CD4-positive, CD25-positive, alpha-beta regulatory T cell (primary cell): ENCODE measurements at regions not wholly inside any gene's neighbourhood (a gene's known extent, or its start where the extent isn't known, plus 50 kb on each side); places are given as distances from the start of the nearest gene placed in this dataset.
"Not testable (repeated sequence)": the region's sequence is repeated elsewhere in the genome, so short reads cannot be mapped to it uniquely, and the experiment has no call there.

ENCODE experiments used
- ATAC-seq, 2 donors: fragments of 150-1000 bp; cut with Tn5 transposase; one replicate each; pipeline ENCODE4 v1.10.0; 2021; ENCODE audit warnings: low read depth in 2 of 2, moderate number of reproducible peaks in 2 of 2, moderate library complexity in 1 of 2
- DNase-seq, 3 donors: peaks; one replicate each; pipeline versions ENCODE4 v3.0.0 to v3.0.0-alpha.2; 2012 to 2022; ENCODE audit warnings: mixed read lengths in 1 of 3
- H3K27ac ChIP-seq: one replicate; pipeline ENCODE4 v1.7.0; 2013; ENCODE audit warnings: mild to moderate bottlenecking, low read length; ENCODE audit not compliant: insufficient read depth, poor library complexity, severe bottlenecking
- H3K27me3 ChIP-seq: one replicate; pipeline ENCODE4 v1.7.0; 2013; ENCODE audit warnings: low read length; ENCODE audit not compliant: control insufficient read depth, insufficient read depth
- H3K36me3 ChIP-seq: one replicate; pipeline ENCODE4 v1.7.0; 2013; ENCODE audit warnings: mild to moderate bottlenecking, low read length, moderate library complexity; ENCODE audit not compliant: control insufficient read depth, insufficient read depth
- H3K4me1 ChIP-seq: 2 replicates; pipeline ENCODE4 v1.7.0; 2013; ENCODE audit warnings: mild to moderate bottlenecking, low read length; ENCODE audit not compliant: insufficient read depth, control insufficient read depth, poor library complexity, severe bottlenecking
- H3K4me3 ChIP-seq: one replicate; pipeline ENCODE4 v1.7.0; 2013; ENCODE audit warnings: low read depth, mild to moderate bottlenecking, low read length, moderate library complexity
- H3K9me3 ChIP-seq, 2 experiments: 1 replicate in 1 of 2; 2 replicates in 1 of 2; pipeline ENCODE4 v1.7.0; 2013; ENCODE audit warnings: low read length in 2 of 2, mild to moderate bottlenecking in 1 of 2, moderate library complexity in 1 of 2; ENCODE audit not compliant: control insufficient read depth in 2 of 2
- H3K27ac Mint-ChIP-seq, 3 donors: one replicate each; pipeline ENCODE4 v1.8.0; 2020 to 2022; ENCODE audit warnings: mild to moderate bottlenecking in 3 of 3, mixed read lengths in 3 of 3, moderate library complexity in 2 of 3
- H3K27me3 Mint-ChIP-seq: one replicate; pipeline ENCODE4 v1.8.0; 2022; ENCODE audit warnings: mild to moderate bottlenecking, mixed read lengths
- H3K36me3 Mint-ChIP-seq: one replicate; pipeline ENCODE4 v1.8.0; 2020; ENCODE audit warnings: mixed read lengths
- H3K4me1 Mint-ChIP-seq, 4 donors: one replicate each; pipeline ENCODE4 v1.8.0; 2020 to 2022; ENCODE audit warnings: mixed read lengths in 4 of 4, mild to moderate bottlenecking in 1 of 4
- H3K4me3 Mint-ChIP-seq, 4 donors: one replicate each; pipeline ENCODE4 v1.8.0; 2020 to 2022; ENCODE audit warnings: mild to moderate bottlenecking in 4 of 4, mixed read lengths in 4 of 4, moderate library complexity in 3 of 4
- H3K9me3 Mint-ChIP-seq, 7 donors: one replicate each; pipeline ENCODE4 v1.8.0; 2020 to 2022; ENCODE audit warnings: mixed read lengths in 7 of 7, mild to moderate bottlenecking in 3 of 7, moderate library complexity in 2 of 7

DNA sequence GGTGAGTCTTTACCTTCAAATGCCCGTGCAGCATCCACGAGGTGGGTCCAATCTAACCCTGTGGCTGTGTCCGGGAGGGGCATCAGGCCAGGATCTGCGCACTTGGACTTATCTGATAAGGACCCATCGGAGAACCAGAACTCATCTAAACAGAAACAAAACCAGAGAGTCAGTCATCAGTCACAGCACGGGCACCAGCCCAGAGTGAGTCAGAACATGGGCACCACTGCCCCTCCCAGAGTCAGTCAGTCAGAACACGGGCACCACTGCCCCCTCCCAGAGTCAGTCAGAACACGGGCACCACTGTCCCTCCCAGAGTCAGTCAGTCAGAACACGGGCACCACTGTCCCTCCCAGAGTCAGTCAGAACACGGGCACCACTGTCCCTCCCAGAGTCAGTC lies 214.5 kb downstream of the SIPA1L2 start:
- not testable (repeated sequence) for H3K4me1 ChIP-seq, ATAC-seq, DNase-seq, H3K27me3 Mint-ChIP-seq, H3K9me3 ChIP-seq, H3K27ac ChIP-seq, H3K27ac Mint-ChIP-seq, H3K27me3 ChIP-seq, H3K9me3 Mint-ChIP-seq, H3K4me1 Mint-ChIP-seq, H3K4me3 ChIP-seq, H3K36me3 ChIP-seq, H3K4me3 Mint-ChIP-seq, H3K36me3 Mint-ChIP-seq

DNA sequence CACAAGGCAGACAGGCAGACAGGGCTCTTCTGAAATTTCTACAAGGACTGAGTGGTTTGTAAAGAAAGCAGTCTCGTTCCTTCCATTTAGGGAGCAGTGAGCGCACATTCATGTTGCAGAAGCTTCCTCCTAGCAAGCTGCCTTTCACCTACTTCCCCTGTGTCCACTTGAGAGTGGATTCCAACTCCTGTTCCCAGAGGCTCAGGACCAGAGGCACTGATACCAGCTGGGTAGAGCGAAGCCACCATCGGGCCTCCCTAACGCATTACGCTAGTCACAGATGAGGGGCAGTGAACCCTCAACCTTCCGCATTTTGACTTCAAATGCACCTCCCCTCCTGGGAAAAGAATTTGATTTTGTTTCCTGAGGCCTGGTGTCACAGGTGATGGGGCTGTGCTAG lies 215.8 kb downstream of the SIPA1L2 start:
- no peak overlapping the region for H3K4me3 Mint-ChIP-seq
- ATAC-seq = no peak
- H3K4me3 ChIP-seq = no peak overlapping the region

DNA sequence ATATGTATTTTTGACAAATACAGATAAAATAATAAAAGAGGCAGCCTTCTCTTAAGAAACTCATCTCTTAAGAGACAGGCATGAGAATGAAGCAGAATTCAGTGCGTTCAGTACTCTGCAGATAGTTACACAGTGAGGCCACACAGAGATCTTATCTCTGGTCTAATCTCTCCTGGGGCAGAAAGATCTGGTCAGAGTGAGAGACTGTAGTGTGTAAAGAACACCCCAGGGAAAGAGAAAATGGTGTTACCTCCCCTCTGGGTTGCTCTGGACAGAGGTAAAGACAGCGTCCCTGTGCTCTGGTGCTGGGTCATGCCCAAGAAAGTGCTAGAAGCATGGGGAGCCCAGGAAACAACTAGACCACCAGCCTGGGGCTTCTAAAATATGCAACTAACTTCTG lies 216.3 kb downstream of the SIPA1L2 start:
- ATAC-seq = no peak
- Mint-ChIP-seq H3K4me1 (peaks cover 0 to 5% (median 0%) of the 10 kb centered on the region in 4 donors), H3K27ac (no peak overlapping the region), H3K27me3 (no peaks in the 10 kb centered on the region), H3K9me3 (peaks cover 0 to 4% (median 0%) of the 10 kb centered on the region in 7 donors), H3K36me3 (no peaks in the 10 kb centered on the region), H3K4me3 (no peak overlapping the region)
- no peak for DNase-seq
- no peak overlapping the region for H3K4me3 ChIP-seq
- no peak overlapping the region for H3K27ac ChIP-seq
- no peaks in the 10 kb centered on the region for H3K9me3 ChIP-seq
- H3K36me3 ChIP-seq = no peaks in the 10 kb centered on the region
- no peaks in the 10 kb centered on the region for H3K27me3 ChIP-seq
- H3K4me1 ChIP-seq = no peaks in the 10 kb centered on the region

More for the DNA sequence above, 215.8 kb downstream of the SIPA1L2 start:
- no peaks in the 10 kb centered on the region for H3K36me3 Mint-ChIP-seq
- no peaks in the 10 kb centered on the region for H3K27me3 Mint-ChIP-seq
- DNase-seq = no peak
- H3K27ac Mint-ChIP-seq = no peak overlapping the region
- no peaks in the 10 kb centered on the region for H3K9me3 ChIP-seq
- H3K4me1 ChIP-seq = no peaks in the 10 kb centered on the region
- no peak overlapping the region for H3K27ac ChIP-seq
- H3K27me3 ChIP-seq = no peaks in the 10 kb centered on the region
- peaks cover 0 to 5% (median 0%) of the 10 kb centered on the region in 4 donors for H3K4me1 Mint-ChIP-seq
- H3K9me3 Mint-ChIP-seq = peaks cover 0 to 4% (median 0%) of the 10 kb centered on the region in 7 donors
- H3K36me3 ChIP-seq = no peaks in the 10 kb centered on the region

DNA sequence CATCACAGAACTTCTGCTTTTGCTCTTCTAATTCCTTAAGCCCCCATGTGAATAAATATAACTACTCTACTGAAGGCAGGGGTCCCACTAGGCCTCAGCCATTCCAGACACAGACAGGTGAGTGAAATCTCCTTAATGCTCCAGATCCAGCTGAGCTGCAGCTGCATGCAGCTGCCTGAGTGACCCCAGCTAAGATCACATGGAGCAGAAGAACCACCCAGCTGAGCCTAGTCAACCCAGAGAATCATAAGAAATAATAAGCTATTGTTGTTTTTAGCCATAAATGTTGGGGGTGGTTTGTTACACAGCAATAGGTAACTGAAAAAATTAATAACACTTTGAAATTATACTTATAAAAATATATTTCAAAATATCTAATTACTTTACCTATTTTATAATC lies 220.3 kb downstream of the SIPA1L2 start:
- Histone ChIP-seq H3K27me3 (no peaks in the 10 kb centered on the region), H3K27ac (no peak overlapping the region), H3K9me3 (no peaks in the 10 kb centered on the region), H3K4me1 (no peaks in the 10 kb centered on the region), H3K36me3 (no peaks in the 10 kb centered on the region), H3K4me3 (no peak overlapping the region)
- ATAC-seq (no peak), DNase-seq (no peak)
- Mint-ChIP-seq H3K27ac (no peak overlapping the region), H3K36me3 (no peaks in the 10 kb centered on the region), H3K27me3 (no peaks in the 10 kb centered on the region), H3K4me3 (no peak overlapping the region), H3K9me3 (peaks cover 0 to 6% (median 0%) of the 10 kb centered on the region in 7 donors), H3K4me1 (no peaks in the 10 kb centered on the region)

DNA sequence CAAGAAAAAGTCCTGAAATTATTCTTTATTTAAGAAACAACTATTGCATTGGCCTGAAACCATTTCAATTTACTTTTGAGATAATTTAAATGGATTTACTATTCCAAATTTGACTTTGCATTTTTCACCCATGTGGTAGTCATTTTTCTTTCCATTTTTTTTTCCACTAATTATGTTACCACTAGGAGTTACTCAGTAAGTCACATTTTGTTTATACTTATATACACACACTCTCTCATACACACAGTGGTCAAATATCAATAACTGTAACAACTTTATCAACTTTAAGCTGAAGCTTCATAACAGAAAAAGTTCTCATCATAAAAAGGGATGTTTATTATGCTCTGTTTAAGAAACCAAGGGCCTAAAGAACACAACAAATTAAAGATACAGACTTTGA lies 222.8 kb downstream of the SIPA1L2 start:
- ATAC-seq = no peak
- no peaks in the 10 kb centered on the region for H3K27me3 Mint-ChIP-seq

DNA sequence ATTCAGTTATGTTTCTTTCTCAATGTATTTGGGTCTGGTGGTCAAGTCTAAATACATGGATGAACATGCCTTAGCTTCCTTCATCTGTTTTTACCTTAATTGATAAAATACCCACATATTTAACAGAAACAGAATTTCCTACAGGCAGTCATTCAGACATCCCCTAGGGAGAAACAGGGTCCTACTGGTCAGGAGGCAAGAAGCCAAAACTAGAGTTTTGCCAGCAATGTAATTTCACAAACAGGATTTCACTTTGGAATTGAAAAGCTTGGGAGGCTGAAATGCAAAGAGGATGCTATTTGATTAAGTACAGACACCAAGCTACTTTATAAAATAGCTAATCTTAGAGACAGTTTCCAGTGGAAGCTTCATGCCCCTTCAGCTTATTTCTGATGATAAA lies 224.2 kb downstream of the SIPA1L2 start:
- H3K36me3 ChIP-seq = no peaks in the 10 kb centered on the region
- no peak overlapping the region for H3K27ac ChIP-seq
- no peaks in the 10 kb centered on the region for H3K36me3 Mint-ChIP-seq
- peaks cover 0 to 6% (median 0%) of the 10 kb centered on the region in 7 donors for H3K9me3 Mint-ChIP-seq
- no peak for ATAC-seq
- H3K27ac Mint-ChIP-seq = no peak overlapping the region
- H3K4me1 Mint-ChIP-seq = no peaks in the 10 kb centered on the region
- H3K4me3 ChIP-seq = no peak overlapping the region
- H3K9me3 ChIP-seq = no peaks in the 10 kb centered on the region
- DNase-seq = no peak
- no peak overlapping the region for H3K4me3 Mint-ChIP-seq
- peaks cover 6% of the 10 kb centered on the region for H3K27me3 Mint-ChIP-seq
- no peaks in the 10 kb centered on the region for H3K27me3 ChIP-seq
- no peaks in the 10 kb centered on the region for H3K4me1 ChIP-seq

More for the DNA sequence above, 222.8 kb downstream of the SIPA1L2 start:
- H3K4me1 ChIP-seq = no peaks in the 10 kb centered on the region
- no peaks in the 10 kb centered on the region for H3K36me3 ChIP-seq
- H3K9me3 ChIP-seq = no peaks in the 10 kb centered on the region
- Mint-ChIP-seq H3K9me3 (peaks cover 0 to 6% (median 0%) of the 10 kb centered on the region in 7 donors), H3K4me1 (no peaks in the 10 kb centered on the region), H3K36me3 (no peaks in the 10 kb centered on the region), H3K4me3 (no peak overlapping the region), H3K27ac (no peak overlapping the region)
- DNase-seq = no peak
- no peak overlapping the region for H3K4me3 ChIP-seq
- no peak overlapping the region for H3K27ac ChIP-seq
- no peaks in the 10 kb centered on the region for H3K27me3 ChIP-seq

DNA sequence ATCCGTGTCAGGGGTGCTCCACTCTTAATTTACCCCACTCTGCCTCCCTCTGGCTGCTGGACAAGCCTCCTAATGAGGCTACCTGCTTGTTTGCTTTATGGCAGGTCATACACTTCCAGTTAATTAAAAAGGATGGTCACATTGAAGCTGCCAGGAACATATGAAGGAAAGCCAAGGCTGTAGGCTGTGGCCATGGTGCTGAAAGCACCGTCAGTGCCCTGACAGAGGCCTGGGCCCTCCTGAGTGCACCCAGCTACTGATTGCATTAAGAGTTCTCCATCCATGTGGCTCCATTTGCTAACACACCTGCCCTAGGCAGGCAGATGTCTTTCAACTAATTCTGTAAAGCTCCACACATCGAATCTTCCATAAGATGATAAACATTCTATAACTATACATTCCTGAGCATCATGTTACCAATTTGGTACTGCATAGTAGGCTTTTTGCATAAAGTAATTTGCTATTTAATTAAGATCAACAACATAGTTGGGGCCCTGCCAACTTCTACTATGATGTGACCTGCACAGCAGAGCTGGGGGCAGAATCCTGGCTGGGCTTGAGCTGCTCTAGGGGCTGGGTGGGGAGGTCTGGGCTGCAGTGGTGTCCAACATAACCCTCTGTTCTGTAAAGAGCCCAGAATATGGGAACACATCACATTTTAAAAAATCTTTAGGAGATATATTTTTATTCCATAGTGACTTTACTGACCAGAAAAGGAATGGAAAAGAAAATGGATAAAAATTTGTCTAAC lies 224.8 kb downstream of the SIPA1L2 start:
- Mint-ChIP-seq H3K27ac (no peak overlapping the region), H3K4me3 (no peak overlapping the region), H3K9me3 (peaks cover 0 to 6% (median 0%) of the 10 kb centered on the region in 7 donors), H3K4me1 (no peaks in the 10 kb centered on the region), H3K27me3 (peaks cover 6% of the 10 kb centered on the region), H3K36me3 (no peaks in the 10 kb centered on the region)
- H3K9me3 ChIP-seq = no peaks in the 10 kb centered on the region
- no peak overlapping the region for H3K4me3 ChIP-seq
- no peaks in the 10 kb centered on the region for H3K36me3 ChIP-seq
- no peaks in the 10 kb centered on the region for H3K4me1 ChIP-seq
- H3K27me3 ChIP-seq = no peaks in the 10 kb centered on the region
- DNase-seq (no peak), ATAC-seq (no peak)
- no peak overlapping the region for H3K27ac ChIP-seq

DNA sequence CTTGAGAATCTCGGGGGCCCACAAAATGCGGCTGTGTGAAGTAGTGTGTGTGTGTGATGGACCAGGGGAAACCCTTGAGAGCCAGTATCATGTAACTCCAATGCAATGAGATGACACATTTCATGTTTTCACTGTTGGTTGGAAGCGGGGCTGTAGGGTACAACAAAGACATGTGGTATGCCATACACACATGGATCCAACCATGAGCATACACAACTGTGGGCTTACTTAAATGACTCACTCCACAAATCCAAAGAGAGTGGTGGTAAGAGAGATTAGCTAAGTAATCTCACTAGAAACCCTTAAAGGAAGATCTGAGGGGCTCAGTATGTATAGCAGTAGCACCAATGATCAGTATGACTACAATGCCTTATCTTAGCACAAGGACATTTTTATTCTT lies 225.7 kb downstream of the SIPA1L2 start:
- H3K36me3 Mint-ChIP-seq = no peaks in the 10 kb centered on the region
- no peak overlapping the region for H3K4me3 Mint-ChIP-seq
- peaks cover 6% of the 10 kb centered on the region for H3K27me3 Mint-ChIP-seq

More for the DNA sequence above, 225.7 kb downstream of the SIPA1L2 start:
- H3K27ac Mint-ChIP-seq = no peak overlapping the region
- no peaks in the 10 kb centered on the region for H3K4me1 ChIP-seq
- no peaks in the 10 kb centered on the region for H3K9me3 ChIP-seq
- ATAC-seq = no peak
- no peaks in the 10 kb centered on the region for H3K27me3 ChIP-seq
- H3K9me3 Mint-ChIP-seq = peaks cover 0 to 3% (median 0%) of the 10 kb centered on the region in 7 donors
- H3K27ac ChIP-seq = no peak overlapping the region
- H3K4me3 ChIP-seq = no peak overlapping the region
- H3K36me3 ChIP-seq = no peaks in the 10 kb centered on the region
- no peak for DNase-seq
- no peaks in the 10 kb centered on the region for H3K4me1 Mint-ChIP-seq
